ENCODE measurements at regions not wholly inside any gene's neighbourhood (a gene's known extent, or its start where the extent isn't known, plus 50 kb on each side); places are given as distances from the start of the nearest gene placed in this dataset.
"Not testable (repeated sequence)": the region's sequence is repeated elsewhere in the genome, so short reads cannot be mapped to it uniquely, and the experiment has no call there.

- Histone ChIP-seq H2AFZ (ENCODE audit: low read length) (no peak overlapping the region), H4K20me1 (ENCODE audit: insufficient read depth, low read length) (no peaks in the 10 kb centered on the region), H3K4me2 (ENCODE audit: insufficient read depth, low read length) (no peak overlapping the region), H3K36me3 (ENCODE audit: insufficient read depth, low read length) (no peaks in the 10 kb centered on the region), H3K4me3 (ENCODE audit: insufficient read depth, low read length) (no peak overlapping the region), H3K27ac (ENCODE audit: low read depth, low read length) (no peak overlapping the region), H3K27me3 (ENCODE audit: insufficient read depth, low read length) (no peaks in the 10 kb centered on the region), H3K9me3 (ENCODE audit: low read depth, low read length) (no peaks in the 10 kb centered on the region), H3K4me1 (ENCODE audit: insufficient read depth, low read length) (no peaks in the 10 kb centered on the region), H3K79me2 (ENCODE audit: insufficient read depth, low read length) (no peaks in the 10 kb centered on the region)
- TF ChIP-seq CTCF (IDR thresholded peaks at IDR 0.05; ENCODE audit: extremely low read depth, low read depth, low read length): no peak
- no peak for DNase-seq (ENCODE audit: insufficient read length, low spot score, missing footprints)
These were observed 1098.2 kb upstream of the FANCL start for GRCh38 chr2:59339121-59339836.

GRCh38 chr2:59333007-59333406 lies 1091.9 kb upstream of the FANCL start:
- DNase-seq (ENCODE audit: insufficient read length, low spot score, missing footprints): no peak
- Histone ChIP-seq H2AFZ (ENCODE audit: low read length) (no peak overlapping the region), H3K79me2 (ENCODE audit: insufficient read depth, low read length) (no peaks in the 10 kb centered on the region), H3K36me3 (ENCODE audit: insufficient read depth, low read length) (no peaks in the 10 kb centered on the region), H4K20me1 (ENCODE audit: insufficient read depth, low read length) (no peaks in the 10 kb centered on the region), H3K9me3 (ENCODE audit: low read depth, low read length) (no peaks in the 10 kb centered on the region), H3K4me1 (ENCODE audit: insufficient read depth, low read length) (no peaks in the 10 kb centered on the region), H3K4me3 (ENCODE audit: insufficient read depth, low read length) (no peak overlapping the region), H3K27ac (ENCODE audit: low read depth, low read length) (no peak overlapping the region), H3K27me3 (ENCODE audit: insufficient read depth, low read length) (no peaks in the 10 kb centered on the region), H3K4me2 (ENCODE audit: insufficient read depth, low read length) (no peak overlapping the region)
- no peak for TF ChIP-seq CTCF (IDR thresholded peaks at IDR 0.05; ENCODE audit: extremely low read depth, low read depth, low read length)

GRCh38 chr2:59326581-59327365 lies 1085.6 kb upstream of the FANCL start:
- not testable (repeated sequence) for H3K27me3 ChIP-seq (ENCODE audit: insufficient read depth, low read length); H3K4me2 ChIP-seq (ENCODE audit: insufficient read depth, low read length); H3K4me3 ChIP-seq (ENCODE audit: insufficient read depth, low read length); H2AFZ ChIP-seq (ENCODE audit: low read length); H3K27ac ChIP-seq (ENCODE audit: low read depth, low read length); H3K36me3 ChIP-seq (ENCODE audit: insufficient read depth, low read length); DNase-seq (ENCODE audit: insufficient read length, low spot score, missing footprints); H3K79me2 ChIP-seq (ENCODE audit: insufficient read depth, low read length); H3K9me3 ChIP-seq (ENCODE audit: low read depth, low read length); H4K20me1 ChIP-seq (ENCODE audit: insufficient read depth, low read length); H3K4me1 ChIP-seq (ENCODE audit: insufficient read depth, low read length)

- no peak for TF ChIP-seq CTCF (IDR thresholded peaks at IDR 0.05; ENCODE audit: extremely low read depth, low read depth, low read length)
- no peaks in the 10 kb centered on the region for H3K27me3 ChIP-seq (ENCODE audit: insufficient read depth, low read length)
- H2AFZ ChIP-seq (ENCODE audit: low read length): no peak overlapping the region
These were observed 1081.7 kb upstream of the FANCL start for GRCh38 chr2:59322870-59323269.

More at GRCh38 chr2:59322870-59323269, 1081.7 kb upstream of the FANCL start:
- no peaks in the 10 kb centered on the region for H3K9me3 ChIP-seq (ENCODE audit: low read depth, low read length)
- no peaks in the 10 kb centered on the region for H3K36me3 ChIP-seq (ENCODE audit: insufficient read depth, low read length)
- H3K79me2 ChIP-seq (ENCODE audit: insufficient read depth, low read length): no peaks in the 10 kb centered on the region
- H3K4me2 ChIP-seq (ENCODE audit: insufficient read depth, low read length): no peak overlapping the region
- no peaks in the 10 kb centered on the region for H3K4me1 ChIP-seq (ENCODE audit: insufficient read depth, low read length)
- no peaks in the 10 kb centered on the region for H4K20me1 ChIP-seq (ENCODE audit: insufficient read depth, low read length)
- no peak overlapping the region for H3K4me3 ChIP-seq (ENCODE audit: insufficient read depth, low read length)
- DNase-seq (ENCODE audit: insufficient read length, low spot score, missing footprints): no peak
- H3K27ac ChIP-seq (ENCODE audit: low read depth, low read length): no peak overlapping the region

All from osteoblast (primary cell).